HUES64 (cell line): ENCODE measurements at regions not wholly inside any gene's neighbourhood (a gene's known extent, or its start where the extent isn't known, plus 50 kb on each side); places are given as distances from the start of the nearest gene placed in this dataset.

ENCODE experiments used
- H3K27ac ChIP-seq: 2 replicates; pipeline ENCODE4 v1.7.0; 2013; ENCODE audit warnings: low read depth, low read length, inconsistent platforms
- H3K27me3 ChIP-seq: 2 replicates; pipeline ENCODE4 v1.6.1; 2013; ENCODE audit warnings: mild to moderate bottlenecking, low read length; ENCODE audit not compliant: insufficient read depth
- H3K36me3 ChIP-seq: 2 replicates; pipeline ENCODE4 v1.6.1; 2013; ENCODE audit warnings: mild to moderate bottlenecking, low read length; ENCODE audit not compliant: insufficient read depth
- H3K4me1 ChIP-seq: 2 replicates; pipeline ENCODE4 v1.6.1; 2013; ENCODE audit warnings: mild to moderate bottlenecking, low read length, moderate library complexity; ENCODE audit not compliant: insufficient read depth
- H3K4me3 ChIP-seq: 2 replicates; pipeline ENCODE4 v1.5.1; 2013; ENCODE audit warnings: mild to moderate bottlenecking, low read length, moderate library complexity
- H3K9ac ChIP-seq: 2 replicates; pipeline ENCODE4 v1.6.1; 2013; ENCODE audit warnings: mild to moderate bottlenecking, low read depth, low read length
- H3K9me3 ChIP-seq: 2 replicates; pipeline ENCODE4 v1.6.1; 2013; ENCODE audit warnings: low read depth, low read length; ENCODE audit not compliant: insufficient read depth
- WGBS: fragments of 150-250, 120-280 bp; methylation state at CpG from one replicate; pipeline ENCODE4 v1.1.7; 2013; ENCODE audit warnings: missing lambda C conversion rate; 5-methylcytosine and 5-hydroxymethylcytosine counted together

- Histone ChIP-seq H3K4me1 (peaks cover 38% of the 10 kb centered on the region), H3K4me3 (no peak overlapping the region), H3K27me3 (no peaks in the 10 kb centered on the region; the same call in 1 of the 2 replicates), H3K9ac (no peak overlapping the region), H3K27ac (peak overlapping the region; percentile 95; the same call in 1 of the 2 replicates), H3K9me3 (no peaks in the 10 kb centered on the region), H3K36me3 (no peaks in the 10 kb centered on the region)
- WGBS, result 93% methylated on average over 3 of the region's 3 CpGs
Measured at GRCh38 chr1:59012378-59012777, 228.5 kb upstream of the JUN start.

DNA sequence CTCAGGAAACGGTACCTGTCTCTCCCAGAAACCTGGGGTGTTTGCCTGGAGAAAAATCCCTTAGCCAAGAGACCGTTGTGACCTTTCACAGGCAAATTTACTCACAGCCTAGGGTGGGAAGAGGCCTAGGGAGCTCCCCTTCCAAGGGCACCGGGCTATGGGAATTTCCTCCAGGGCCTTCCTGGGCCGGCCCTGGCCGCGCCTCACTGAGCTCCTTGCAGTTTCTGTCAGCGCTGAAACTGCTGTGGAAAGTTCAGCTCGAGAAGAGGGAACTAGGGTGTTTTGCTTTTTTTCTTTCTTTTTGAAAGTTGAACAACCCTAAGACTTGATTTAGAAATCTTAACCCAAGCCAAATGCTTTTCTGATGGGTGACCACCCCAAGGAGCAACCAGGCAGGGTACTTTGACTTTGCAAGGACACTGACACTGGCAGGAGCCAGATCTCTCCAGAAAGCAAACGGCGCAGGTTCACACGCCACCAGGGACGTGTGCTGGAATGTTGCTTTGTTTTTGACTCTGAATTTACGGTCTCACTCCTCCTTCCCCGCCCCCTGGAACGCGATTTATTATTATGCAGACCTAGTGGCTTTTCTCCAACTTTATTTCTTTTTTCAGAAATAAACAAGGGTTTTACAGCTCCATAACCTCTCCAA lies 229.6 kb upstream of the JUN start:
- Histone ChIP-seq H3K27me3 (no peaks in the 10 kb centered on the region; the same call in 1 of the 2 replicates), H3K4me1 (peaks cover 32% of the 10 kb centered on the region), H3K27ac (peak overlapping the region; percentile 95), H3K9ac (peak overlapping the region; percentile 37; the same call in 1 of the 2 replicates), H3K36me3 (no peaks in the 10 kb centered on the region), H3K4me3 (no peak overlapping the region), H3K9me3 (peaks cover 4% of the 10 kb centered on the region; the same call in 1 of the 2 replicates)
- WGBS, result 13% methylated on average over 16 of the region's 16 CpGs

- no peaks in the 10 kb centered on the region for H3K36me3 ChIP-seq
- peaks cover 31% of the 10 kb centered on the region for H3K4me1 ChIP-seq
- no peaks in the 10 kb centered on the region; the same call in 1 of the 2 replicates for H3K27me3 ChIP-seq
- peak overlapping the region; percentile 95; the same call in 1 of the 2 replicates for H3K27ac ChIP-seq
- no peak overlapping the region for H3K4me3 ChIP-seq
- H3K9ac ChIP-seq, result no peak overlapping the region
- 41% methylated on average over 2 of the region's 3 CpGs for WGBS
- H3K9me3 ChIP-seq, result peaks cover 8% of the 10 kb centered on the region; the same call in 1 of the 2 replicates
Measured at GRCh38 chr1:59013928-59014279, 230.1 kb upstream of the JUN start.

DNA sequence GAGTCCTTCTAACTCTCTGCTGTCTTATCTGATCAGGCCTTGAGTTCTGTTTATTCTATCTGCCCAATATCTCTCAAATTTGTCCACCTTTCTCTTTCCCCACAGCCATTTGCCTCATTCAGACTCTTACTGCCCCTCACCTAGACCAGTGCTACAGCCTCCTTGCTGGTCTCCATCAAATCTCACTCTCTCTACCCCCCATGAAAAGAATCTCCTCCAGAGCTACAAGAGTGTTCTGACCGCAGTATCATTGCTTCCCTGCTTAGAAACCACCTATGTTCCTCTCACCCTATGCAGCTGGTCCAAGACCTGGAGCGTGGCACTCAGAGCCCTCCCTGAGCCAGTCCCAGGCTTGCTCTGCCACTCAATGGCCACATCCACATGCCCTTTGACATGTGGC lies 231.0 kb upstream of the JUN start:
- no peaks in the 10 kb centered on the region for H3K36me3 ChIP-seq
- H3K4me3 ChIP-seq, result no peak overlapping the region
- H3K27ac ChIP-seq, result no peak overlapping the region
- WGBS, result 95% methylated on average over 2 of the region's 2 CpGs
- peaks cover 31% of the 10 kb centered on the region for H3K4me1 ChIP-seq
- H3K9me3 ChIP-seq, result peaks cover 8% of the 10 kb centered on the region; the same call in 1 of the 2 replicates
- no peaks in the 10 kb centered on the region; the same call in 1 of the 2 replicates for H3K27me3 ChIP-seq
- no peak overlapping the region for H3K9ac ChIP-seq

- Histone ChIP-seq H3K27me3 (no peaks in the 10 kb centered on the region; the same call in 1 of the 2 replicates), H3K36me3 (no peaks in the 10 kb centered on the region), H3K9ac (no peak overlapping the region), H3K9me3 (peaks cover 8% of the 10 kb centered on the region; the same call in 1 of the 2 replicates), H3K4me3 (no peak overlapping the region), H3K27ac (no peak overlapping the region), H3K4me1 (peaks cover 31% of the 10 kb centered on the region)
- WGBS, result 68% methylated on average over 4 of the region's 4 CpGs
Measured at GRCh38 chr1:59015708-59016107, 231.9 kb upstream of the JUN start.

DNA sequence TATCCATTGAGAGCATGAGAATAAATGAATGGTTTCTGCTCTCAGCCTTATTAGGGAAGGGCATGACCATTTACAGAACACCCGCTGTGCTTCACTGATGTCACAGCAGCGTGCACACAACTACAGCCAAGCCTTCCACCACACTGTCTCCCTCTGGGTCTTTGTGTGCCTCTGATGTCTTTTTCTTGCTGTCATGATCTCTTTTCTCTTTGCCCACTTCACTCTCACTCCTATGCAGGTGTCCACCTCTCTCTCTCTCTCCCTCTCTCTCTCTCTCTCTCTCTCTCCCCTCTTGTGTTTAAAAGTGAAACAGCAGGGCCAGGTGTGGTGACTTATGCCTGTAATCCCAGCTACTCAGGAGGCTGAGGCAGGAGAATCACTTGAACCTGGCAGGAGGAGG lies 232.5 kb upstream of the JUN start:
- Histone ChIP-seq H3K36me3 (no peaks in the 10 kb centered on the region), H3K9me3 (peaks cover 8% of the 10 kb centered on the region; the same call in 1 of the 2 replicates), H3K4me1 (peaks cover 31% of the 10 kb centered on the region), H3K4me3 (no peak overlapping the region), H3K27ac (no peak overlapping the region), H3K9ac (no peak overlapping the region), H3K27me3 (no peaks in the 10 kb centered on the region; the same call in 1 of the 2 replicates)
- WGBS, result 79% methylated on average over 2 of the region's 2 CpGs

GRCh38 chr1:59017501-59018231 lies 233.8 kb upstream of the JUN start:
- Histone ChIP-seq H3K4me3 (no peak overlapping the region), H3K4me1 (peaks cover 28% of the 10 kb centered on the region), H3K9me3 (peaks cover 8% of the 10 kb centered on the region; the same call in 1 of the 2 replicates), H3K27ac (no peak overlapping the region), H3K9ac (no peak overlapping the region), H3K27me3 (no peaks in the 10 kb centered on the region; the same call in 1 of the 2 replicates), H3K36me3 (no peaks in the 10 kb centered on the region)
- 94% methylated on average over 8 of the region's 8 CpGs for WGBS

DNA sequence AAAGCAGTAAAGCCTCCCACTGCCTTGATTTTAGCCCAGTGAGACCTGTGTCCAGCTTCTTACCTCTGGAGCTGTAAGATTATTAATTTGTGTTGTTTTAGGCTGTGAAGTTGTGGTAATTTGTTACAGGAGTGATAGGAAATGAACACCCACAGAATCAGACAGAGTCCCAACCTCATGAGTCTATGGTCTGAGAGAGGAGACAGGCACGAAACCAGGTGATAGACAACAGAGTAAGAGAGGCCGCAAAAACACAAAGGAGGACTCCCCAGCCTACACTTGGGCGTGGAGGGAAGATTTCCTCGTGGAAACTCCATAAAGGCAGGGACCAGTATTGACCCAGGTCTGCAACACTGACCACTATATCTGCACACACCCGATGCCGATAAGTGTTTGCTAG lies 234.6 kb upstream of the JUN start:
- Histone ChIP-seq H3K27me3 (no peaks in the 10 kb centered on the region; the same call in 1 of the 2 replicates), H3K9me3 (peaks cover 8% of the 10 kb centered on the region; the same call in 1 of the 2 replicates), H3K4me3 (no peak overlapping the region), H3K4me1 (peaks cover 20% of the 10 kb centered on the region), H3K9ac (no peak overlapping the region), H3K27ac (no peak overlapping the region), H3K36me3 (no peaks in the 10 kb centered on the region)
- WGBS, result 97% methylated on average over 6 of the region's 6 CpGs

DNA sequence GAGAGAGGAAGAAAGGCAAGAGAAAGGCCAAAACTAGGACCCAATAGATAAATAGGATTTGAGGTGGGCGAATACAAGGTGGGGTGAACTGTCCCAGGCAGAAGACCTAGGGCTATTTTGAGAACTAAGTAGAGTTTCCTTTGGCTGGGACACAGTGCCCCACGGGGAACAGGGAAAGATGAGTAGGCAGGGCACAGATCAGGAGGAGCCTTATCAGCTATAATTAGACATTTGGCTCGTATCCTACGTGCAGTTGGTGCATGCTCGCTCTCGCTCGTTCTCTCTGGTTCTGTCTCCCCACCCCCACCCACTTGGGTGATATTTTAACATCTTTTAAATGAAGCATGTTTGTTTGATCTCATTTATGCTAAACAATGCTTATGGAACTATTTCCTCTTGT lies 235.0 kb upstream of the JUN start:
- whole genome bisulfite sequencing, result 98% methylated on average over 7 of the region's 7 CpGs
- Histone ChIP-seq H3K27me3 (no peaks in the 10 kb centered on the region; the same call in 1 of the 2 replicates), H3K9ac (no peak overlapping the region), H3K4me3 (no peak overlapping the region), H3K9me3 (peaks cover 8% of the 10 kb centered on the region; the same call in 1 of the 2 replicates), H3K27ac (no peak overlapping the region), H3K36me3 (no peaks in the 10 kb centered on the region), H3K4me1 (peaks cover 16% of the 10 kb centered on the region)

- H3K4me1 ChIP-seq, result peaks cover 8% of the 10 kb centered on the region; the same call in 1 of the 2 replicates
- 81% methylated on average over 2 of the region's 2 CpGs for WGBS
- H3K27me3 ChIP-seq, result no peaks in the 10 kb centered on the region
- no peak overlapping the region for H3K4me3 ChIP-seq
- no peak overlapping the region for H3K27ac ChIP-seq
- peaks cover 8% of the 10 kb centered on the region; the same call in 1 of the 2 replicates for H3K9me3 ChIP-seq
- no peaks in the 10 kb centered on the region for H3K36me3 ChIP-seq
- no peak overlapping the region for H3K9ac ChIP-seq
Measured at GRCh38 chr1:59020151-59020997, 236.5 kb upstream of the JUN start.
